ENCODE measurements at regions not wholly inside any gene's neighbourhood (a gene's known extent, or its start where the extent isn't known, plus 50 kb on each side); places are given as distances from the start of the nearest gene placed in this dataset.

DNA sequence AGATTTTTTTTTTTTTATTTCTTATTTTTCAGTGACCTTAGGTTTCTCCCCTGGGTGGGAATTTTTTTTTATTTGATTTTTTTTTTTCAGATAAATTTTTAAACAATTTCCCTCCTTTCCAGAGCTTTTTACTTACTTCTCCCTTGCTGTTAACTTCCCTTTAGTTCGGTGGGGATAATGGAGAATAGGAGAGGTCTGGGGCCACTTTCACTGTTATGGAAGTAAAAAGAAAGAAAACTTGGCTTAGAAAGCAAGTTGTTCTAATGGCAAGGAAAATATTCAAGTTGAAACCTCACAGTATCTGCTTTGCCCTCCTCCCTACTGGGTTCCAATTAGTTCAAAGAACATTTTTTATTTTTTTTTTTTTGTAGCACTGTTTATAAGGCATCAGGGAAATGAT is 537.1 kb upstream of the NXPH2 start:
- TF ChIP-seq, protein P1, sequence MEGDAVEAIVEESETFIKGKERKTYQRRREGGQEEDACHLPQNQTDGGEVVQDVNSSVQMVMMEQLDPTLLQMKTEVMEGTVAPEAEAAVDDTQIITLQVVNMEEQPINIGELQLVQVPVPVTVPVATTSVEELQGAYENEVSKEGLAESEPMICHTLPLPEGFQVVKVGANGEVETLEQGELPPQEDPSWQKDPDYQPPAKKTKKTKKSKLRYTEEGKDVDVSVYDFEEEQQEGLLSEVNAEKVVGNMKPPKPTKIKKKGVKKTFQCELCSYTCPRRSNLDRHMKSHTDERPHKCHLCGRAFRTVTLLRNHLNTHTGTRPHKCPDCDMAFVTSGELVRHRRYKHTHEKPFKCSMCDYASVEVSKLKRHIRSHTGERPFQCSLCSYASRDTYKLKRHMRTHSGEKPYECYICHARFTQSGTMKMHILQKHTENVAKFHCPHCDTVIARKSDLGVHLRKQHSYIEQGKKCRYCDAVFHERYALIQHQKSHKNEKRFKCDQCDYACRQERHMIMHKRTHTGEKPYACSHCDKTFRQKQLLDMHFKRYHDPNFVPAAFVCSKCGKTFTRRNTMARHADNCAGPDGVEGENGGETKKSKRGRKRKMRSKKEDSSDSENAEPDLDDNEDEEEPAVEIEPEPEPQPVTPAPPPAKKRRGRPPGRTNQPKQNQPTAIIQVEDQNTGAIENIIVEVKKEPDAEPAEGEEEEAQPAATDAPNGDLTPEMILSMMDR (IDR thresholded peaks at IDR 0.05): no peak
- TF ChIP-seq POLR2A (IDR thresholded peaks at IDR 0.05; ENCODE audit: low read depth): no peak

Measured in esophagus muscularis mucosa (tissue), 3 donors.